ENCODE measurements at regions not wholly inside any gene's neighbourhood (a gene's known extent, or its start where the extent isn't known, plus 50 kb on each side); places are given as distances from the start of the nearest gene placed in this dataset.

DNA sequence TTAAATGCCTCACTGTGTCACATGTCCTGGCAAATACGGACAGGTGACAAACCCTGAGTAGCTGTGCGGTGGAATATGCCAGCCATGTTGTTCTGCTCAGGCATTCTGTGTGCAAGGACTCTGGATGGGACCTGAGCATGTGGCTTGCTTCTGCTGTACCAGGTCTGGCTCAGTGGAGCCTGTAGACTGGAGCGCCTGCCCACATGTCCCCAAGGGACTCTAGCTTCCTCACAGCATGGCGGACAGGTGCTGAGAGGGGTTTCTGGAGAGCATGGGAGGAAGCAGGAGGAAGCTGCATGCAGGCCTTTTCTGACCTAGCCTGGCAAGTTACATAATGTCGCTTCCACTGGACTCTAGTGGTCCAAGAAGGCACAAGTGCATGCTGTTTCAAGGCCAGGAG, 96.3 kb downstream of the PLXNA1 start:
- no peaks in the 10 kb centered on the region for H3K36me3 ChIP-seq (ENCODE audit: control insufficient read depth, insufficient read depth, low read length)
- H3K4me3 ChIP-seq (ENCODE audit: low read depth, low read length) = no peak overlapping the region
- ChIA-PET POLR2A (no interaction called here), CTCF (no interaction called here)
- H3K27me3 ChIP-seq (ENCODE audit: control insufficient read depth, insufficient read depth, low read length) = peaks cover 2% of the 10 kb centered on the region; the same call in 1 of the 2 replicates
- no peak for DNase-seq (ENCODE audit: low read depth)
- TF ChIP-seq CTCF (IDR thresholded peaks at IDR 0.05; ENCODE audit: insufficient read depth, low read depth, low read length) = no peak

GRCh38 chr3:127081001-127081720, 98.2 kb downstream of the PLXNA1 start:
- ChIA-PET POLR2A (no interaction called here), CTCF (no interaction called here)
- Histone ChIP-seq H3K36me3 (ENCODE audit: control insufficient read depth, insufficient read depth, low read length) (no peaks in the 10 kb centered on the region), H3K27me3 (ENCODE audit: control insufficient read depth, insufficient read depth, low read length) (peaks cover 2% of the 10 kb centered on the region; the same call in 1 of the 2 replicates), H3K4me3 (ENCODE audit: low read depth, low read length) (no peak overlapping the region)
- no peak for TF ChIP-seq CTCF (IDR thresholded peaks at IDR 0.05; ENCODE audit: insufficient read depth, low read depth, low read length)
- no peak for DNase-seq (ENCODE audit: low read depth)

DNA sequence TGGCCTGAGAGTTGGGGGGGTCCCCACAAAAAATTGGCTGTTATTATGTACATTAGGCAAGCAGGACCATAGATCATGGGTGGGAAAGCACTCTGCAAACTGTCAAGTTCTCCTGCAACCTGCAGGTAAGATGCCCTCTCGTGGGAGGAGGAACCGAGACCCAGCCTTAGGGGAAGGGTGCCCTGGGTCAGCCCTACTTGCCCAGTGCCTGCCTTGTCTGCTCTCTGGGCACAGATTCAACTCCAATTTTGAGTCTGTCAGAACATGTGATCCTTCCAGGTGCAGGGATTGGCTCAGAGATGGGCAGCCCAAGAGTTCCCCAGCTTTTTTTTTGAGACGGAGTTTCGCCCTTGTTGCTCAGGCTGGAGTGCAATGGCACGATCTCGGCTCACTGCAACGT, 99.2 kb downstream of the PLXNA1 start:
- CTCF ChIA-PET = no interaction called here
- POLR2A ChIA-PET = no interaction called here
- Histone ChIP-seq H3K4me3 (ENCODE audit: low read depth, low read length) (no peak overlapping the region), H3K27me3 (ENCODE audit: control insufficient read depth, insufficient read depth, low read length) (peaks cover 2% of the 10 kb centered on the region; the same call in 1 of the 2 replicates), H3K36me3 (ENCODE audit: control insufficient read depth, insufficient read depth, low read length) (no peaks in the 10 kb centered on the region)
- DNase-seq (ENCODE audit: low read depth) = no peak
- no peak for TF ChIP-seq CTCF (IDR thresholded peaks at IDR 0.05; ENCODE audit: insufficient read depth, low read depth, low read length)

- POLR2A ChIA-PET = no interaction called here
- no peak for DNase-seq (ENCODE audit: low read depth)
- H3K4me3 ChIP-seq (ENCODE audit: low read depth, low read length) = no peak overlapping the region
- CTCF ChIA-PET = interaction anchor here (0.7 kb wide), 1 partner anchor 10 kb away, joined by 3 read pairs; no protein-coding TSS in a partner anchor
- H3K27me3 ChIP-seq (ENCODE audit: control insufficient read depth, insufficient read depth, low read length) = peaks cover 3% of the 10 kb centered on the region; the same call in 1 of the 2 replicates
- H3K36me3 ChIP-seq (ENCODE audit: control insufficient read depth, insufficient read depth, low read length) = no peaks in the 10 kb centered on the region
- no peak for TF ChIP-seq CTCF (IDR thresholded peaks at IDR 0.05; ENCODE audit: insufficient read depth, low read depth, low read length)
Measured at GRCh38 chr3:127083778-127084397, 101.0 kb downstream of the PLXNA1 start.

GRCh38 chr3:127084401-127084990, 101.6 kb downstream of the PLXNA1 start:
- peaks cover 3% of the 10 kb centered on the region for H3K27me3 ChIP-seq (ENCODE audit: control insufficient read depth, insufficient read depth, low read length)
- CTCF ChIA-PET = no interaction called here
- POLR2A ChIA-PET = no interaction called here
- H3K36me3 ChIP-seq (ENCODE audit: control insufficient read depth, insufficient read depth, low read length) = no peaks in the 10 kb centered on the region
- DNase-seq (ENCODE audit: low read depth) = no peak
- no peak for TF ChIP-seq CTCF (IDR thresholded peaks at IDR 0.05; ENCODE audit: insufficient read depth, low read depth, low read length)
- no peak overlapping the region for H3K4me3 ChIP-seq (ENCODE audit: low read depth, low read length)

All from BJ (cell line).